ENCODE measurements at regions not wholly inside any gene's neighbourhood (a gene's known extent, or its start where the extent isn't known, plus 50 kb on each side); places are given as distances from the start of the nearest gene placed in this dataset.
"Not testable (repeated sequence)": the region's sequence is repeated elsewhere in the genome, so short reads cannot be mapped to it uniquely, and the experiment has no call there.

- Histone ChIP-seq H3K4me1 (no peaks in the 10 kb centered on the region), H3K36me3 (no peaks in the 10 kb centered on the region)
- no peak for DNase-seq
These were observed 251.1 kb downstream of the ABCC12 start for GRCh38 chr16:47904691-47905090.

DNA sequence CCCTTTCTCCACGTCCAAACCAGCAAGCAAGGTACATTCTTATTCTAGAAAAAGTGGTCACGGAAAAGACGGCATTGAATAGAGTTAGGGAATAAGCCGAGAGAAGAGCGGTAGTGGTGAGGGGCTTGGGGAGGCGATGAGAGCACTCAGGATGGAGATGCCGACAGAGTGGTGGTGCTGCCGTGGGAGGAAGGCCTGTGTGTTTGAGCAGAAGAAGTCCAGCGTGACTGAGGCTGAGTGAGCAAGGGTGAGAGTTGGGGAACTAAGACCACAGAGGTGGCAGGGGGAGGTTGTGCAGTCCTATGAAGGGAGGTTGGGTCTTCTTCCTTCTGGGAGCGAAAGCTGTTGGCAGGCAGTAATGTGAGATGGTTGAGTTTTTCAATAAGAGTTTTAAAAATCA lies 252.3 kb downstream of the ABCC12 start:
- Histone ChIP-seq H3K4me1 (no peaks in the 10 kb centered on the region), H3K9me3 (no peaks in the 10 kb centered on the region), H3K4me3 (no peak overlapping the region), H3K36me3 (no peaks in the 10 kb centered on the region), H3K27me3 (no peaks in the 10 kb centered on the region), H3K27ac (no peak overlapping the region)
- TF ChIP-seq POLR2A (IDR thresholded peaks at IDR 0.05): no peak
- no peak for TF ChIP-seq CTCF (IDR thresholded peaks at IDR 0.05)
- DNase-seq: no peak

More at GRCh38 chr16:47904691-47905090, 251.1 kb downstream of the ABCC12 start:
- no peak overlapping the region for H3K27ac ChIP-seq
- H3K4me3 ChIP-seq: no peak overlapping the region
- TF ChIP-seq POLR2A (IDR thresholded peaks at IDR 0.05): no peak
- TF ChIP-seq CTCF (IDR thresholded peaks at IDR 0.05): no peak
- H3K27me3 ChIP-seq: no peaks in the 10 kb centered on the region
- no peaks in the 10 kb centered on the region for H3K9me3 ChIP-seq

GRCh38 chr16:47897105-47897504 lies 258.7 kb downstream of the ABCC12 start:
- not testable (repeated sequence) for H3K4me1 ChIP-seq, H3K36me3 ChIP-seq, DNase-seq

DNA sequence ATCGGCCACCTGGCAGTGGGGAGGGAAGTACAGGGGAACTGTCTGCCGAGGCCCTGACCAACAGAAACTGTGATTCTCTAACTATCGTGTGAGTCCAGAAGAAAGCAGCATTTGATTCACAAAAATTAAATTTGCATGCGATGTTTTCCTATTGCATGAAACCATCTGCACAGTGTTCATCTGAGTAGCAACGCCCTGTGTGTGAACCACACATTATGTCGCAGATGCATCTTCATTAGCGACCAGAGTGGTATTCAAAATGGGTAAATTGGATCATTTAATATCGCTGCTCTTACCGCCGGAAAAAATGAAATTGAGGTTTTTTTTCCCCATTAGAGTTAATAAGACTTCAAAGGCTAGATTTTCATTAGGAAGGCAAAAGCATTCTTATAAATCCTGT lies 260.6 kb downstream of the ABCC12 start:
- H3K27ac ChIP-seq: no peak overlapping the region
- H3K27me3 ChIP-seq: no peaks in the 10 kb centered on the region
- H3K9me3 ChIP-seq: no peaks in the 10 kb centered on the region
- H3K4me1 ChIP-seq: no peaks in the 10 kb centered on the region
- H3K36me3 ChIP-seq: no peaks in the 10 kb centered on the region
- no peak overlapping the region for H3K4me3 ChIP-seq
- no peak for TF ChIP-seq POLR2A (IDR thresholded peaks at IDR 0.05)
- no peak for TF ChIP-seq CTCF (IDR thresholded peaks at IDR 0.05)
- no peak for DNase-seq

More at GRCh38 chr16:47897105-47897504, 258.7 kb downstream of the ABCC12 start:
- not testable (repeated sequence) for H3K9me3 ChIP-seq, H3K4me3 ChIP-seq, H3K27ac ChIP-seq, H3K27me3 ChIP-seq

DNA sequence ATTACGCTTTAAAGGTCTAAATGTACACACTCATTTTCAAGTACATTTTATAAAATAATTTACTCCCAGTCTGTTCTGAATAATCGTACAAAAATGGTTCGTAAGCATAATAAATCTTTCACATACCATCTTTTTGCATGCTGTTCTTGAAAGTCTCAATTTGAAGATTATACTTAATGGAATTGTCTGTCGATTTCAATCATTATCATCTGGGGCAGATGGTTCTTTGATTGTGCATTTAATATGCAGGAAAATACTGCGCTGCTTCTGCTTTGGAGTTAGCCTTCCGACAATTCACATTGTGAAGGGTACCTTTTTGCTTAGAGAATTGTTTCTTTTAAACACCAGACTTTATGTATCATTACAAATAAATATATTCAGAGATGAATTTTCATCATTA lies 262.8 kb downstream of the ABCC12 start:
- DNase-seq: no peak
- no peak for TF ChIP-seq CTCF (IDR thresholded peaks at IDR 0.05)
- TF ChIP-seq POLR2A (IDR thresholded peaks at IDR 0.05): no peak

GRCh38 chr16:47888734-47889133 lies 267.1 kb downstream of the ABCC12 start:
- Histone ChIP-seq H3K4me3 (no peak overlapping the region), H3K36me3 (no peaks in the 10 kb centered on the region), H3K27ac (no peak overlapping the region), H3K4me1 (no peaks in the 10 kb centered on the region), H3K27me3 (no peaks in the 10 kb centered on the region), H3K9me3 (no peaks in the 10 kb centered on the region)
- TF ChIP-seq POLR2A (IDR thresholded peaks at IDR 0.05) (no peak), CTCF (IDR thresholded peaks at IDR 0.05) (no peak)
- no peak for DNase-seq

More for the DNA sequence above, 262.8 kb downstream of the ABCC12 start:
- H3K27ac ChIP-seq: no peak overlapping the region
- no peaks in the 10 kb centered on the region for H3K36me3 ChIP-seq
- H3K27me3 ChIP-seq: no peaks in the 10 kb centered on the region
- H3K4me1 ChIP-seq: no peaks in the 10 kb centered on the region
- no peak overlapping the region for H3K4me3 ChIP-seq
- H3K9me3 ChIP-seq: no peaks in the 10 kb centered on the region
